AG20443 (cell line): ENCODE measurements at regions not wholly inside any gene's neighbourhood (a gene's known extent, or its start where the extent isn't known, plus 50 kb on each side); places are given as distances from the start of the nearest gene placed in this dataset.
A peak's percentile ranks its signal among the peaks of the same experiment; 100 is the strongest.

Source experiments
- DNase-seq: peaks from one replicate; pipeline ENCODE4 v3.0.0; 2012; ENCODE audit warnings: low spot score, mixed read lengths

- peak; percentile 89 for DNase-seq
Measured at GRCh38 chr10:78717200-78717599, 351.6 kb upstream of the ZMIZ1 start.

GRCh38 chr10:78718032-78718572 lies 350.7 kb upstream of the ZMIZ1 start:
- no peak for DNase-seq

- DNase-seq: no peak
Measured at GRCh38 chr10:78719276-78719675, 349.5 kb upstream of the ZMIZ1 start.

- DNase-seq: no peak
Measured at GRCh38 chr10:78720091-78720490, 348.7 kb upstream of the ZMIZ1 start.

- peak; percentile 36 for DNase-seq
Measured at GRCh38 chr10:78721231-78721630, 347.5 kb upstream of the ZMIZ1 start.

GRCh38 chr10:78724846-78725245 lies 343.9 kb upstream of the ZMIZ1 start:
- no peak for DNase-seq

GRCh38 chr10:78726171-78726570 lies 342.6 kb upstream of the ZMIZ1 start:
- DNase-seq: no peak

GRCh38 chr10:78727251-78727650 lies 341.5 kb upstream of the ZMIZ1 start:
- DNase-seq: no peak

GRCh38 chr10:78727728-78728127 lies 341.0 kb upstream of the ZMIZ1 start:
- DNase-seq: no peak

GRCh38 chr10:78728176-78728575 lies 340.6 kb upstream of the ZMIZ1 start:
- DNase-seq: no peak

- no peak for DNase-seq
Measured at GRCh38 chr10:78729366-78729765, 339.4 kb upstream of the ZMIZ1 start.

GRCh38 chr10:78729800-78730199 lies 339.0 kb upstream of the ZMIZ1 start:
- DNase-seq: no peak

GRCh38 chr10:78730754-78731153 lies 338.0 kb upstream of the ZMIZ1 start:
- no peak for DNase-seq

- DNase-seq: no peak
Measured at GRCh38 chr10:78731675-78732074, 337.1 kb upstream of the ZMIZ1 start.

- DNase-seq: no peak
Measured at GRCh38 chr10:78732381-78732780, 336.4 kb upstream of the ZMIZ1 start.

- no peak for DNase-seq
Measured at GRCh38 chr10:78736926-78737630, 331.7 kb upstream of the ZMIZ1 start.

- no peak for DNase-seq
Measured at GRCh38 chr10:78737883-78738856, 330.6 kb upstream of the ZMIZ1 start.

GRCh38 chr10:78738861-78739260 lies 329.9 kb upstream of the ZMIZ1 start:
- DNase-seq: no peak

- DNase-seq: no peak
Measured at GRCh38 chr10:78739444-78740053, 329.2 kb upstream of the ZMIZ1 start.

- DNase-seq: no peak
Measured at GRCh38 chr10:78740976-78741915, 327.5 kb upstream of the ZMIZ1 start.

GRCh38 chr10:78742406-78742729 lies 326.4 kb upstream of the ZMIZ1 start:
- no peak for DNase-seq
